IMR-90 (cell line): ENCODE measurements at regions not wholly inside any gene's neighbourhood (a gene's known extent, or its start where the extent isn't known, plus 50 kb on each side); places are given as distances from the start of the nearest gene placed in this dataset.

Experiments
- ATAC-seq: fragments of 200-7000 bp; cut with Tn5 transposase; 2 replicates; pipeline ENCODE4 v1.9.1; 2020; ENCODE audit warnings: low read depth, mild to moderate bottlenecking, moderate library complexity
- BruUV-seq: library from RNA; stranded (reverse); fragments of 400-500 nt; replicated peaks from 2 replicates; lab custom pipeline; 2021; lab: Mats Ljungman, UMichigan
- CTCF ChIA-PET: fragments of 300-600 bp; formaldehyde crosslinking; extraction: SDS; loops from one replicate; lab custom pipeline; 2021; ENCODE audit warnings: antibody characterized with exemption; lab: Yijun Ruan, JAX
- POLR2A ChIA-PET: fragments of 300-600 bp; sonication (Branson Sonifier 250); formaldehyde crosslinking; loops from one replicate; lab custom pipeline; 2022; ENCODE audit warnings: antibody characterized with exemption; ENCODE audit not compliant: unreplicated experiment; lab: Charles Lee
- DNase-seq: peaks from one replicate; pipeline ENCODE4 v3.0.0; 2013
- H2AFZ ChIP-seq: replicated peaks from 2 replicates; pipeline ENCODE3; 2013; ENCODE audit warnings: low read length, mild to moderate bottlenecking; ENCODE audit not compliant: poor library complexity
- H2AK5ac ChIP-seq: 2 replicates; pipeline ENCODE4 v1.6.1; 2013; ENCODE audit warnings: low read depth, low read length, inconsistent platforms
- H2AK9ac ChIP-seq: replicated peaks from 2 replicates; pipeline ENCODE3; 2013; ENCODE audit warnings: mild to moderate bottlenecking, low read depth, low read length, moderate library complexity; ENCODE audit not compliant: poor library complexity
- H2BK120ac ChIP-seq: 2 replicates; pipeline ENCODE4 v1.6.1; 2013; ENCODE audit warnings: low read depth, low read length, inconsistent platforms
- H2BK15ac ChIP-seq: 3 replicates; pipeline ENCODE4 v1.6.1; 2013; ENCODE audit warnings: low read depth, low read length, inconsistent platforms
- H2BK20ac ChIP-seq: 2 replicates; pipeline ENCODE4 v1.6.1; 2013; ENCODE audit warnings: low read depth, mild to moderate bottlenecking, inconsistent platforms, low read length, moderate library complexity
- H2BK5ac ChIP-seq: 2 replicates; pipeline ENCODE4 v1.6.1; 2013; ENCODE audit warnings: mild to moderate bottlenecking, low read depth, low read length, inconsistent platforms; ENCODE audit not compliant: poor library complexity, severe bottlenecking
- H3K14ac ChIP-seq: replicated peaks from 2 replicates; pipeline ENCODE4 v1.6.1; 2013; ENCODE audit warnings: low read depth, low read length, inconsistent platforms
- H3K18ac ChIP-seq: 2 replicates; pipeline ENCODE4 v1.6.1; 2013; ENCODE audit warnings: low read depth, low read length, control low read depth
- H3K23ac ChIP-seq: 2 replicates; pipeline ENCODE4 v1.6.1; 2013; ENCODE audit warnings: low read depth, low read length, inconsistent platforms
- H3K27ac ChIP-seq: 2 replicates; pipeline ENCODE4 v1.5.1; 2013; ENCODE audit warnings: mild to moderate bottlenecking, control low read depth, low read length; ENCODE audit not compliant: insufficient read depth
- H3K27me3 ChIP-seq: 2 replicates; pipeline ENCODE4 v1.6.1; 2013; ENCODE audit warnings: low read length; ENCODE audit not compliant: control insufficient read depth, insufficient read depth
- H3K36me3 ChIP-seq: 2 replicates; pipeline ENCODE4 v1.6.1; 2013; ENCODE audit warnings: low read length, mixed read lengths; ENCODE audit not compliant: control insufficient read depth, insufficient read depth
- H3K4ac ChIP-seq: 2 replicates; pipeline ENCODE4 v1.6.1; 2013; ENCODE audit warnings: low read depth, low read length, inconsistent platforms
- H3K4me1 ChIP-seq: 2 replicates; pipeline ENCODE4 v1.6.1; 2013; ENCODE audit warnings: low read length, mixed read lengths; ENCODE audit not compliant: control insufficient read depth, insufficient read depth
- H3K4me2 ChIP-seq: 2 replicates; pipeline ENCODE4 v1.6.1; 2013; ENCODE audit warnings: low read depth, mild to moderate bottlenecking, control low read depth, low read length, moderate library complexity
- H3K4me3 ChIP-seq: 2 replicates; pipeline ENCODE4 v1.5.1; 2013; ENCODE audit warnings: low read depth, mild to moderate bottlenecking, control low read depth, low read length, moderate library complexity; ENCODE audit not compliant: insufficient read depth
- H3K56ac ChIP-seq: 2 replicates; pipeline ENCODE4 v1.6.1; 2013; ENCODE audit warnings: low read length, inconsistent platforms; ENCODE audit not compliant: insufficient read depth; ENCODE audit errors: extremely low read depth
- H3K79me1 ChIP-seq, 2 experiments: 2 replicates each; pipeline ENCODE4 v1.6.1; 2013; ENCODE audit warnings: low read length in 2 of 2, inconsistent platforms in 1 of 2, low read depth in 1 of 2
- H3K9ac ChIP-seq: 2 replicates; pipeline ENCODE4 v1.6.1; 2013; ENCODE audit warnings: low read depth, low read length, control low read depth
- H3K9me1 ChIP-seq: 2 replicates; pipeline ENCODE4 v1.6.1; 2013; ENCODE audit warnings: low read length, inconsistent platforms; ENCODE audit not compliant: insufficient read depth
- H3K9me3 ChIP-seq: 2 replicates; pipeline ENCODE4 v1.6.1; 2013; ENCODE audit warnings: low read length; ENCODE audit not compliant: control insufficient read depth, insufficient read depth
- H4K20me1 ChIP-seq: 2 replicates; pipeline ENCODE4 v1.6.1; 2013; ENCODE audit warnings: low read length, inconsistent platforms; ENCODE audit not compliant: insufficient read depth
- H4K5ac ChIP-seq: 2 replicates; pipeline ENCODE4 v1.6.1; 2013; ENCODE audit warnings: mild to moderate bottlenecking, low read depth, low read length, control low read depth
- H4K8ac ChIP-seq, 2 experiments: 2 replicates each; pipeline ENCODE4 v1.6.1; 2013; ENCODE audit warnings: low read depth in 2 of 2, low read length in 2 of 2, control low read depth in 1 of 2, inconsistent platforms in 1 of 2
- H4K91ac ChIP-seq: 2 replicates; pipeline ENCODE4 v1.6.1; 2013; ENCODE audit warnings: low read depth, low read length, inconsistent platforms; ENCODE audit not compliant: insufficient read depth
- BHLHE40 ChIP-seq: fragments of 150-350 bp; IDR thresholded peaks from 2 replicates; pipeline ENCODE4 v1.6.1; 2016; ENCODE audit warnings: mild to moderate bottlenecking, low read depth, low read length
- CEBPB ChIP-seq: IDR thresholded peaks from 2 replicates; pipeline ENCODE4 v1.6.1; 2012; ENCODE audit warnings: low read depth, low read length, improper control_type of control experiment
- CHD1 ChIP-seq: IDR thresholded peaks from 2 replicates; pipeline ENCODE4 v1.6.1; 2012; ENCODE audit warnings: low read depth, low read length, improper control_type of control experiment
- FOS ChIP-seq: fragments of 150-350 bp; IDR thresholded peaks from 2 replicates; pipeline ENCODE4 v1.6.1; 2016; ENCODE audit warnings: low read depth, low read length
- MAFK ChIP-seq: IDR thresholded peaks from 2 replicates; pipeline ENCODE4 v1.6.1; 2012; ENCODE audit warnings: low read depth, low read length, improper control_type of control experiment
- MAZ ChIP-seq: IDR thresholded peaks from 2 replicates; pipeline ENCODE4 v1.6.1; 2012; ENCODE audit warnings: low read depth, mild to moderate bottlenecking, low read length, improper control_type of control experiment, moderate library complexity, borderline replicate concordance
- NFE2L2 ChIP-seq: fragments of 150-350 bp; IDR thresholded peaks from 2 replicates; pipeline ENCODE4 v1.6.1; 2016; ENCODE audit warnings: low read depth, mild to moderate bottlenecking, low read length
- POLR2A ChIP-seq: IDR thresholded peaks from 2 replicates; pipeline ENCODE4 v1.6.1; 2012; ENCODE audit warnings: mild to moderate bottlenecking, low read depth, low read length
- RAD21 ChIP-seq: IDR thresholded peaks from 2 replicates; pipeline ENCODE4 v1.6.1; 2012; ENCODE audit warnings: low read length, improper control_type of control experiment
- RCOR1 ChIP-seq: IDR thresholded peaks from 2 replicates; pipeline ENCODE4 v1.6.1; 2012; ENCODE audit warnings: mild to moderate bottlenecking, low read length, improper control_type of control experiment; ENCODE audit not compliant: insufficient replicate concordance
- RFX5 ChIP-seq: IDR thresholded peaks from 2 replicates; pipeline ENCODE4 v1.8.0; 2012; ENCODE audit warnings: low read depth, mild to moderate bottlenecking, low read length, moderate library complexity
- SMC3 ChIP-seq: fragments of 150-350 bp; IDR thresholded peaks from 2 replicates; pipeline ENCODE4 v1.6.1; 2016; ENCODE audit warnings: low read depth, mild to moderate bottlenecking, antibody characterized with exemption, low read length, moderate library complexity
- USF2 ChIP-seq: fragments of 150-350 bp; IDR thresholded peaks from 2 replicates; pipeline ENCODE4 v1.6.1; 2017; ENCODE audit warnings: mild to moderate bottlenecking, antibody characterized with exemption, low read length, low read depth
- WGBS, 2 experiments: methylation state at CpG; one replicate each; pipeline versions ENCODE4 v1.1.5 to v1.1.7; 2013; ENCODE audit warnings: missing lambda C conversion rate in 2 of 2; ENCODE audit not compliant: insufficient read length in 1 of 2; ENCODE audit errors: extremely low coverage in 2 of 2; 5-methylcytosine and 5-hydroxymethylcytosine counted together
- dilution Hi-C: fragments of 300-500 bp; cut with HindIII; formaldehyde crosslinking; loops from one replicate; pipeline ENCODE4 v1.14.3; 2018; ENCODE audit warnings: low sequenced_read_pairs; ENCODE audit not compliant: unreplicated experiment
- in situ Hi-C: fragments of 300-500 bp; cut with MboI; formaldehyde crosslinking; loops from 3 replicates; pipeline ENCODE4 v1.14.3; 2019; ENCODE audit warnings: low sequenced_read_pairs, inconsistent platforms, mixed read lengths
- intact Hi-C: fragments of 100-400 bp; cut with micrococcal nuclease; formaldehyde crosslinking; loops from 2 replicates; pipeline ENCODE4 v1.10.0; 2022
- TF ChIP-seq, protein P1 (sequence below): conservative IDR thresholded peaks from 2 replicates; pipeline ENCODE4 v1.5.1; 2012; ENCODE audit warnings: mild to moderate bottlenecking, low read depth, low read length, improper control_type of control experiment

- no peak for TF ChIP-seq CEBPB
These were observed 418.5 kb downstream of the TMEM121 start (continued) for GRCh38 chr14:105944632-105945610.

- H3K23ac ChIP-seq, result no peak overlapping the region
- in situ Hi-C loops (no loop called here), intact Hi-C loops (no loop called here), dilution Hi-C loops (no loop called here)
- H3K36me3 ChIP-seq, result no peaks in the 10 kb centered on the region
- no peaks in the 10 kb centered on the region for H3K79me1 ChIP-seq
- no peak overlapping the region for H2BK120ac ChIP-seq
- H3K27me3 ChIP-seq, result no peaks in the 10 kb centered on the region
- H3K4me1 ChIP-seq, result no peaks in the 10 kb centered on the region
- H3K56ac ChIP-seq, result no peak overlapping the region
- WGBS, 2 experiments, result 49% methylated on average over 2 of the region's 7 CpGs; no CpG with 5 or more reads in 1 of the 2 experiments
- no peak overlapping the region for H3K4me2 ChIP-seq
- H4K91ac ChIP-seq, result no peak overlapping the region
- H2BK20ac ChIP-seq, result no peak overlapping the region
- ATAC-seq (no peak), DNase-seq (no peak)
- H2AK5ac ChIP-seq, result no peak overlapping the region
- no TSS peak for BruUV-seq
- H4K20me1 ChIP-seq, result no peaks in the 10 kb centered on the region
- H2AK9ac ChIP-seq, result no peak overlapping the region
- H2AFZ ChIP-seq, result no peak overlapping the region
- CTCF ChIA-PET, result no interaction called here
- no peaks in the 10 kb centered on the region for H3K9me1 ChIP-seq
- no peak overlapping the region for H3K4ac ChIP-seq
- no peak overlapping the region for H3K27ac ChIP-seq
- no peak overlapping the region for H2BK15ac ChIP-seq
- H3K18ac ChIP-seq, result no peak overlapping the region
- peaks cover 38% of the 10 kb centered on the region for H3K9me3 ChIP-seq
- H3K4me3 ChIP-seq, result no peak overlapping the region
- POLR2A ChIA-PET, result no interaction called here
- H4K8ac ChIP-seq, result no peak overlapping the region
- H4K5ac ChIP-seq, result no peak overlapping the region
- H3K14ac ChIP-seq, result no peak overlapping the region
- no peak overlapping the region for H3K9ac ChIP-seq
- H2BK5ac ChIP-seq, result no peak overlapping the region
- no peak for TF ChIP-seq POLR2A
- TF ChIP-seq BHLHE40, result no peak
- TF ChIP-seq RAD21, result no peak
- no peak for TF ChIP-seq RFX5
- no peak for TF ChIP-seq FOS
- no peak for TF ChIP-seq CEBPB
- TF ChIP-seq, protein P1, sequence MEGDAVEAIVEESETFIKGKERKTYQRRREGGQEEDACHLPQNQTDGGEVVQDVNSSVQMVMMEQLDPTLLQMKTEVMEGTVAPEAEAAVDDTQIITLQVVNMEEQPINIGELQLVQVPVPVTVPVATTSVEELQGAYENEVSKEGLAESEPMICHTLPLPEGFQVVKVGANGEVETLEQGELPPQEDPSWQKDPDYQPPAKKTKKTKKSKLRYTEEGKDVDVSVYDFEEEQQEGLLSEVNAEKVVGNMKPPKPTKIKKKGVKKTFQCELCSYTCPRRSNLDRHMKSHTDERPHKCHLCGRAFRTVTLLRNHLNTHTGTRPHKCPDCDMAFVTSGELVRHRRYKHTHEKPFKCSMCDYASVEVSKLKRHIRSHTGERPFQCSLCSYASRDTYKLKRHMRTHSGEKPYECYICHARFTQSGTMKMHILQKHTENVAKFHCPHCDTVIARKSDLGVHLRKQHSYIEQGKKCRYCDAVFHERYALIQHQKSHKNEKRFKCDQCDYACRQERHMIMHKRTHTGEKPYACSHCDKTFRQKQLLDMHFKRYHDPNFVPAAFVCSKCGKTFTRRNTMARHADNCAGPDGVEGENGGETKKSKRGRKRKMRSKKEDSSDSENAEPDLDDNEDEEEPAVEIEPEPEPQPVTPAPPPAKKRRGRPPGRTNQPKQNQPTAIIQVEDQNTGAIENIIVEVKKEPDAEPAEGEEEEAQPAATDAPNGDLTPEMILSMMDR, result no peak
- TF ChIP-seq RCOR1, result no peak
- TF ChIP-seq MAFK, result no peak
- TF ChIP-seq CHD1, result no peak
- TF ChIP-seq SMC3, result no peak
- TF ChIP-seq USF2, result no peak
- TF ChIP-seq NFE2L2, result no peak
- no peak for TF ChIP-seq MAZ
These were observed 419.5 kb downstream of the TMEM121 start for GRCh38 chr14:105945896-105946295.
